ENCODE measurements at regions not wholly inside any gene's neighbourhood (a gene's known extent, or its start where the extent isn't known, plus 50 kb on each side); places are given as distances from the start of the nearest gene placed in this dataset.
"Not testable (repeated sequence)": the region's sequence is repeated elsewhere in the genome, so short reads cannot be mapped to it uniquely, and the experiment has no call there.

DNA sequence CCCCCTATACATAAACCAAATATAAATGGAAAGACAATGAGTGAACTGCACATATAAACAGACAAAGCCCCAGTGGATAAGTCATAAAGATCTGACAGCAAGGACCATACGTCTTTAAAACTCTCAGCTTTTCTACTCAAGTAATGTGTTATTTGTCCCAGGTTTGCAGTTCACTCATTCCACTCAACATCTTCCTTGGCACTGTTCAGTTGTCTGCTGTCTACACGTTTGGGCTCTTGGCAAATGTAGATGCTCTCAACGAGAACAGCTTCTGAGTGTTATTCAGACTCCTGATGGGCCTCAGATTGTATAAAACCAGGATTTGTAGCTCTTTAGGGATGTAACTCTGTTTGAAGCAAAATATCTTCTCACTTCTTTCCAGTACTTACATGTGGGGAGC lies 198.2 kb upstream of the SEMA6A start:
- Histone ChIP-seq H3K4me3 (ENCODE audit: low read depth in 1 of 3, low read length in 3 of 3) (no peak overlapping the region), H3K27me3 (ENCODE audit: control insufficient read depth in 3 of 3, insufficient read depth in 3 of 3, low read length in 3 of 3) (peaks cover 0 to 11% (median 0%) of the 10 kb centered on the region in 3 donors), H3K27ac (ENCODE audit: low read depth in 1 of 3, low read length in 2 of 3) (no peak overlapping the region), H3K9me3 (ENCODE audit: control insufficient read depth in 2 of 2, insufficient read depth in 1 of 2, low read depth in 1 of 2, low read length in 1 of 2) (no peaks in the 10 kb centered on the region), H3K4me1 (ENCODE audit: control insufficient read depth in 3 of 3, insufficient read depth in 2 of 3, low read depth in 1 of 3, low read length in 2 of 3) (no peaks in the 10 kb centered on the region), H3K36me3 (ENCODE audit: control insufficient read depth in 3 of 3, insufficient read depth in 2 of 3, low read depth in 1 of 3, low read length in 3 of 3) (no peaks in the 10 kb centered on the region)
- 62 to 70% (median 65%) methylated on average over 3 of the region's 3 CpGs for WGBS, 3 donors
- DNase-seq: no peak
- no peak for FAIRE-seq

DNA sequence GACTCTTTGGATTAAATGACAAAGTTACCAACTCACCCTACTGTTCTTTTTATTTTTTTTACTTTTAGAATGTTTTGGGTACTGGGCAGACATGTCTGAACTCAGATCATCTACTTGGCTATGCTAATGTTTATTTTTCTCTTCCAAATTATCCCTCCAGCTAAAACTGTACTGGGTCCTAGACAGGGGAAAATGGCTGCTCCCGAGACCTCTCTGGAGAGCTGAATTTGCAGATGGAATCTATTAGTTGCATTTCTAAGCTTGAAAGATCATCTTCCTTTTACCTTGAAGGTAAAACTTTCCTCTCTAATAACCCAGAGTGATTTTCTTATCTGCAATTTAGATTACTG lies 197.5 kb upstream of the SEMA6A start:
- Histone ChIP-seq H3K27me3 (ENCODE audit: control insufficient read depth in 3 of 3, insufficient read depth in 3 of 3, low read length in 3 of 3) (peaks cover 0 to 11% (median 0%) of the 10 kb centered on the region in 3 donors), H3K27ac (ENCODE audit: low read depth in 1 of 3, low read length in 2 of 3) (no peak overlapping the region), H3K36me3 (ENCODE audit: control insufficient read depth in 3 of 3, insufficient read depth in 2 of 3, low read depth in 1 of 3, low read length in 3 of 3) (no peaks in the 10 kb centered on the region), H3K4me1 (ENCODE audit: control insufficient read depth in 3 of 3, insufficient read depth in 2 of 3, low read depth in 1 of 3, low read length in 2 of 3) (no peaks in the 10 kb centered on the region), H3K4me3 (ENCODE audit: low read depth in 1 of 3, low read length in 3 of 3) (no peak overlapping the region), H3K9me3 (ENCODE audit: control insufficient read depth in 2 of 2, insufficient read depth in 1 of 2, low read depth in 1 of 2, low read length in 1 of 2) (no peaks in the 10 kb centered on the region)
- FAIRE-seq: no peak
- no peak for DNase-seq
- 71 to 90% (median 88%) methylated on average over 1 of the region's 1 CpG for WGBS, 3 donors

DNA sequence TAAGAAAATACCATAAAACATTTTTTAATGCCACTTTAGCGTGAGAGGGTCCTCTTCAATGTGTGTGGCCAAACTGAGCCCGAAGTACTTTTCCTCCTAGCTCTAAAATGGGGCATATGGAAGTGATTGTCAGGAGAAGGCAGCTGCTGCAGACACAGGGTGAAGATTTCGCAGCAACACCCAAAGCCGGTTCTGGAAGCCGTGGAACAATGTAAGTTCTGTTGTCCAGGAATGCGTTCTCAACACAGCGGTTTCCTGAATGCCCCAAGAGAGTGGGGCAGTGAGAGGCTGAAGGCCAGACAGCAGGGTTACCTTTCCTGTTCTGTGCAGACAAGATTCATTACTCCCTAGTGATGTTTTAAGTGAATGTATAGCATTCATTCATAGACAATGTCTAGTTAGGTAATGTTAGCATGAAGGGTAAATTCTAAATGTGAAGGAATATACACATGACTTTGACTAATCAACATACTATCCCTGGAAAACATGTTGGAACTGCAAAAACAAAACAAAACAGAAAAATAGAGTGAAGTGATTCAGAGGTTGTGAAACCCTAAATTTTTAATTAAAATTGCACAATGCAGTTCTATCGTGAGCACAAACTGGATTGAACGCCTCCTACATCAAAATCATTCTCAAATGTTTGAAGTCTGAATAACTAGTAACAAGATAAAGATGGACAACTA lies 197.0 kb upstream of the SEMA6A start:
- WGBS, 3 donors: 66 to 86% (median 79%) methylated on average over 9 of the region's 9 CpGs
- Histone ChIP-seq H3K27me3 (ENCODE audit: control insufficient read depth in 3 of 3, insufficient read depth in 3 of 3, low read length in 3 of 3) (peaks cover 0 to 11% (median 0%) of the 10 kb centered on the region in 3 donors), H3K4me1 (ENCODE audit: control insufficient read depth in 3 of 3, insufficient read depth in 2 of 3, low read depth in 1 of 3, low read length in 2 of 3) (no peaks in the 10 kb centered on the region), H3K9me3 (ENCODE audit: control insufficient read depth in 2 of 2, insufficient read depth in 1 of 2, low read depth in 1 of 2, low read length in 1 of 2) (no peaks in the 10 kb centered on the region), H3K36me3 (ENCODE audit: control insufficient read depth in 3 of 3, insufficient read depth in 2 of 3, low read depth in 1 of 3, low read length in 3 of 3) (no peaks in the 10 kb centered on the region), H3K27ac (ENCODE audit: low read depth in 1 of 3, low read length in 2 of 3) (no peak overlapping the region), H3K4me3 (ENCODE audit: low read depth in 1 of 3, low read length in 3 of 3) (no peak overlapping the region)
- DNase-seq (no peak), FAIRE-seq (no peak)

DNA sequence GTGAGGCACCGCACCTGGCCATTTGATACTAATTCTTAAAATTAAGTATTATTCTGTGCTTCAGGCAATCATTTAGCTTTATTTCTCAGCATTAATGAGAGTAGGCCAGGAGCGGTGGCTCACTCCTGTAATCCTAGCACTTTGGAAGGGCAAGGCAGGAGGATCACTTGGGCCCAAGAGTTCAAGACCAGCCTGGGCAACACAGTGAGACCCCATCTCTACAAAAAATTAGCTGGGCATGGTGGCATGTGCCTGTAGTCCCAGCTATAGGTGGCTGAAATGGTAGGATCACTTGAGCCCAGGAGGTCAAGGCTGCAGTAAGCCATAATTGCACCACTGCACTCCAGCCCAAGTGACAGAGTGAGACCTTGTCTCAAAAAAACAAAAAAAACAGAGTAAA lies 195.3 kb upstream of the SEMA6A start:
- not testable (repeated sequence) for H3K4me3 ChIP-seq (ENCODE audit: low read depth in 1 of 3, low read length in 3 of 3); H3K4me1 ChIP-seq (ENCODE audit: control insufficient read depth in 3 of 3, insufficient read depth in 2 of 3, low read depth in 1 of 3, low read length in 2 of 3); FAIRE-seq; H3K9me3 ChIP-seq (ENCODE audit: control insufficient read depth in 2 of 2, insufficient read depth in 1 of 2, low read depth in 1 of 2, low read length in 1 of 2); H3K36me3 ChIP-seq (ENCODE audit: control insufficient read depth in 3 of 3, insufficient read depth in 2 of 3, low read depth in 1 of 3, low read length in 3 of 3); H3K27ac ChIP-seq (ENCODE audit: low read depth in 1 of 3, low read length in 2 of 3); DNase-seq
- H3K27me3 ChIP-seq (ENCODE audit: control insufficient read depth in 3 of 3, insufficient read depth in 3 of 3, low read length in 3 of 3): peaks cover 0 to 11% (median 0%) of the 10 kb centered on the region in 3 donors
- 94 to 98% (median 96%) methylated on average over 2 of the region's 2 CpGs for WGBS, 3 donors

DNA sequence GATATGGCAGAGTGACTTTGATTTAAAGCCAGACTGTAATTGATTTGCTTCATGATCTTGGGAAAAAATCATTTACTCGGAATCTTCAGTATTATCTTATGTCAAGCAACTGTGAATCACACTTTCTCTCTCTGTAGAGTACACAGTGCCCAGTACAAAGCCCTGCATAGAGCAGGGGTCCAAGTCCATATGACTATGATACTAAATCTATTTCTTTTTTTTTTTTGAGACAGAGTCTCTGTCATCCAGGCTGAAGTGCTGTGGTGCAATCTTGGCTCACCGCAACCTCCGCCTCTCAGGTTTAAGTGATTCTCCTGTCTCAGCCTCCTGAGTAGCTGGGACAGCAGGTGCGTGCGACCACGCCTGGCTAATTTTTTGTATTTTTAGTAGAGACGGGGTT lies 194.8 kb upstream of the SEMA6A start:
- WGBS, 3 donors: 84 to 92% (median 84%) methylated on average over 7 of the region's 7 CpGs
- H3K27me3 ChIP-seq (ENCODE audit: control insufficient read depth in 3 of 3, insufficient read depth in 3 of 3, low read length in 3 of 3): peaks cover 0 to 11% (median 0%) of the 10 kb centered on the region in 3 donors
- no peaks in the 10 kb centered on the region for H3K4me1 ChIP-seq (ENCODE audit: control insufficient read depth in 3 of 3, insufficient read depth in 2 of 3, low read depth in 1 of 3, low read length in 2 of 3)
- no peaks in the 10 kb centered on the region for H3K9me3 ChIP-seq (ENCODE audit: control insufficient read depth in 2 of 2, insufficient read depth in 1 of 2, low read depth in 1 of 2, low read length in 1 of 2)
- no peak overlapping the region for H3K27ac ChIP-seq (ENCODE audit: low read depth in 1 of 3, low read length in 2 of 3)
- H3K4me3 ChIP-seq (ENCODE audit: low read depth in 1 of 3, low read length in 3 of 3): no peak overlapping the region
- DNase-seq (no peak), FAIRE-seq (no peak)
- no peaks in the 10 kb centered on the region for H3K36me3 ChIP-seq (ENCODE audit: control insufficient read depth in 3 of 3, insufficient read depth in 2 of 3, low read depth in 1 of 3, low read length in 3 of 3)

DNA sequence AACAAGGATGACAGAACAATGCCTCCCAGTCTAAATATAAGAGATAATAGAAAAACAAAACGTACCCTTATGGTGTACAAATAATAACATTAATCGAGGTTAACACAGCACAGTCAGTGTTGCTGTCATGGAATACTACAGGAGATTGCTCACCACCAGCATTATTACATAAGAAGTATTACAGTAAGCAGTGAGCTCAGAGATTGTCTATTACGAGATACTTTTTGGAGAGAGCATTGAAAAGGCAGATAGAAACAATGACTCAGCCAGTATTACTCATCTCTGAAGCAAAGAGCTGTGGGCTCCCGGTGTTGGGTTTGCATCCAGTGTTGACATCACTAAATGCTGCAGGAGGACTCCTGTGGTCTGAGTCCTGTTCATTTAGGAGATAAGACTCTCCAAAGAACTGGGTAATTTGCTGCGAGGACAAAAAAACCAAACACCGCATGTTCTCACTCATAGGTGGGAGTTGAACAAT lies 191.9 kb upstream of the SEMA6A start:
- Histone ChIP-seq H3K27me3 (ENCODE audit: control insufficient read depth in 3 of 3, insufficient read depth in 3 of 3, low read length in 3 of 3) (peaks cover 0 to 2% (median 0%) of the 10 kb centered on the region in 3 donors), H3K27ac (ENCODE audit: low read depth in 1 of 3, low read length in 2 of 3) (no peak overlapping the region), H3K36me3 (ENCODE audit: control insufficient read depth in 3 of 3, insufficient read depth in 2 of 3, low read depth in 1 of 3, low read length in 3 of 3) (no peaks in the 10 kb centered on the region), H3K4me3 (ENCODE audit: low read depth in 1 of 3, low read length in 3 of 3) (no peak overlapping the region), H3K9me3 (ENCODE audit: control insufficient read depth in 2 of 2, insufficient read depth in 1 of 2, low read depth in 1 of 2, low read length in 1 of 2) (no peaks in the 10 kb centered on the region), H3K4me1 (ENCODE audit: control insufficient read depth in 3 of 3, insufficient read depth in 2 of 3, low read depth in 1 of 3, low read length in 2 of 3) (no peaks in the 10 kb centered on the region)
- 48 to 54% (median 48%) methylated on average over 6 of the region's 6 CpGs for WGBS, 3 donors
- FAIRE-seq (no peak), DNase-seq (no peak)

DNA sequence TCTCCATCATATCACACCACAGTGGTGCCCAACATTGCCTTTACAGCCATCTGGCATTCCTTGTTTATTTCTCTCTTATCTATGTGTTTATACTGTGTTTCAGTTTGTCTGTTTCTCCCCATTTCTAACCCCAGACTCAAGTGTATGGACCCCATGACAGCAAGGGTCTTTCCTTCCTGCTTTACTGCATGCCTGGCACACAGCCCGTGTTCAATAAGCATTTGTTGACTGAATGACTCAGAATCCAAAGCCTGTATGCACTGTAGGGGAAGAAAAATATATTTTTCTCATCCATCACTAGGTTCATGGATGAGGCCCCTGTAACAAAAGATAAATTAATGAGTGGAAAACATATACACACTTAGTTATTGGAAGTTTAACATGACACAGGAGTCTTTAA lies 190.8 kb upstream of the SEMA6A start:
- Histone ChIP-seq H3K36me3 (ENCODE audit: control insufficient read depth in 3 of 3, insufficient read depth in 2 of 3, low read depth in 1 of 3, low read length in 3 of 3) (no peaks in the 10 kb centered on the region), H3K9me3 (ENCODE audit: control insufficient read depth in 2 of 2, insufficient read depth in 1 of 2, low read depth in 1 of 2, low read length in 1 of 2) (no peaks in the 10 kb centered on the region), H3K27me3 (ENCODE audit: control insufficient read depth in 3 of 3, insufficient read depth in 3 of 3, low read length in 3 of 3) (no peaks in the 10 kb centered on the region), H3K4me1 (ENCODE audit: control insufficient read depth in 3 of 3, insufficient read depth in 2 of 3, low read depth in 1 of 3, low read length in 2 of 3) (no peaks in the 10 kb centered on the region), H3K4me3 (ENCODE audit: low read depth in 1 of 3, low read length in 3 of 3) (no peak overlapping the region), H3K27ac (ENCODE audit: low read depth in 1 of 3, low read length in 2 of 3) (no peak overlapping the region)
- DNase-seq: no peak
- no peak for FAIRE-seq
- WGBS, 3 donors: 12 to 37% (median 20%) methylated on average over 1 of the region's 1 CpG

DNA sequence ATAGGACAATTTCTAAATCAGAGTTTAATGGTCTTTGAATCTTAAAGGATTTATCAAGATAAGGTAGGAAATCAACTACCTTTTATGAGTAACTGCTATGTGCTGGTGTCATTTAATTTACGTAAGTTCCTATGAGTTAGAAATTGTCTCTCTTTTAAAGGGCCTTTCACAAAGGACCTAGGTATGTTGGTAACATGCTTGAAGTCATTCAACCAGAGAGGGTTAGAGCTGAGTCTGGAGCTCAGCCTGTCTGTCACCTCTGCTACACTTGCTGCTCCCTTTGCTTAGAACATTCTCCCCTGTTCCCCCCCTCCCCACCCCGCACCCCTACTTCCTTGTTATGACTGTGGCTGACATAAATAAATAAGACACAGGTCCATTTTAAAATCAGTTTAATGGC lies 190.3 kb upstream of the SEMA6A start:
- Histone ChIP-seq H3K4me1 (ENCODE audit: control insufficient read depth in 3 of 3, insufficient read depth in 2 of 3, low read depth in 1 of 3, low read length in 2 of 3) (no peaks in the 10 kb centered on the region), H3K4me3 (ENCODE audit: low read depth in 1 of 3, low read length in 3 of 3) (no peak overlapping the region), H3K36me3 (ENCODE audit: control insufficient read depth in 3 of 3, insufficient read depth in 2 of 3, low read depth in 1 of 3, low read length in 3 of 3) (no peaks in the 10 kb centered on the region), H3K27me3 (ENCODE audit: control insufficient read depth in 3 of 3, insufficient read depth in 3 of 3, low read length in 3 of 3) (no peaks in the 10 kb centered on the region), H3K27ac (ENCODE audit: low read depth in 1 of 3, low read length in 2 of 3) (no peak overlapping the region), H3K9me3 (ENCODE audit: control insufficient read depth in 2 of 2, insufficient read depth in 1 of 2, low read depth in 1 of 2, low read length in 1 of 2) (no peaks in the 10 kb centered on the region)
- DNase-seq (no peak), FAIRE-seq (no peak)
- WGBS, 3 donors: 64 to 83% (median 70%) methylated on average over 2 of the region's 2 CpGs
